COLO668 (cell line): ENCODE measurements at regions not wholly inside any gene's neighbourhood (a gene's known extent, or its start where the extent isn't known, plus 50 kb on each side); places are given as distances from the start of the nearest gene placed in this dataset.
A peak's percentile ranks its signal among the peaks of the same experiment; 100 is the strongest.

ENCODE experiments used
- DNase-seq: peaks from one replicate; lab custom pipeline; 2025; ENCODE audit not compliant: unreplicated experiment; lab: John Stamatoyannopoulos, UW

GRCh38 chr15:29208836-29209235 is 60.8 kb downstream of the NSMCE3 start:
- DNase-seq = peak; percentile 32

- peak; percentile 75 for DNase-seq
Measured at GRCh38 chr15:29208352-29208751, 61.3 kb downstream of the NSMCE3 start.

GRCh38 chr15:29207758-29208108 is 61.9 kb downstream of the NSMCE3 start:
- DNase-seq = no peak

- no peak for DNase-seq
Measured at GRCh38 chr15:29207027-29207757, 62.4 kb downstream of the NSMCE3 start.

GRCh38 chr15:29205186-29205585 is 64.4 kb downstream of the NSMCE3 start:
- no peak for DNase-seq

GRCh38 chr15:29204369-29204755 is 65.3 kb downstream of the NSMCE3 start:
- no peak for DNase-seq

- DNase-seq = no peak
Measured at GRCh38 chr15:29203718-29204368, 65.8 kb downstream of the NSMCE3 start.

GRCh38 chr15:29196722-29197121 is 72.9 kb downstream of the NSMCE3 start:
- DNase-seq = no peak

GRCh38 chr15:29196290-29196689 is 73.3 kb downstream of the NSMCE3 start:
- no peak for DNase-seq

- DNase-seq = no peak
Measured at GRCh38 chr15:29194866-29195265, 74.8 kb downstream of the NSMCE3 start.

GRCh38 chr15:29183071-29183831 is 86.4 kb downstream of the NSMCE3 start:
- peak; percentile 60 for DNase-seq

- DNase-seq = no peak
Measured at GRCh38 chr15:29182590-29182989, 87.0 kb downstream of the NSMCE3 start.

GRCh38 chr15:29172742-29173725 is 96.6 kb downstream of the NSMCE3 start:
- DNase-seq = no peak

GRCh38 chr15:29170521-29170920 is 99.1 kb downstream of the NSMCE3 start:
- no peak for DNase-seq
